PC-9 (cell line): ENCODE measurements at regions not wholly inside any gene's neighbourhood (a gene's known extent, or its start where the extent isn't known, plus 50 kb on each side); places are given as distances from the start of the nearest gene placed in this dataset.

Experiments used
- BruUV-seq: library from RNA; stranded (reverse); fragments of 400-500 nt; replicated peaks from 2 replicates; lab custom pipeline; 2021; lab: Mats Ljungman, UMichigan
- CTCF ChIA-PET: fragments of 300-600 bp; sonication (Branson Sonifier 250); formaldehyde crosslinking; loops from one replicate; lab custom pipeline; 2022; ENCODE audit warnings: antibody characterized with exemption; lab: Charles Lee
- POLR2A ChIA-PET: fragments of 300-600 bp; sonication (Branson Sonifier 250); formaldehyde crosslinking; loops from one replicate; lab custom pipeline; 2022; ENCODE audit warnings: antibody characterized with exemption; ENCODE audit not compliant: unreplicated experiment; lab: Charles Lee
- DNase-seq, 2 experiments: peaks; one replicate each; pipeline versions ENCODE4 v3.0.0 to v3.0.0-alpha.2; 2015 to 2022; ENCODE audit warnings: mixed read lengths in 1 of 2
- H2AFZ ChIP-seq: fragments of 200-600 bp; sonication (generic); 2 replicates; pipeline ENCODE4 v1.8.1; 2017; ENCODE audit warnings: antibody characterized with exemption
- H3F3A ChIP-seq: fragments of 200-600 bp; sonication (generic); 2 replicates; pipeline ENCODE4 v1.8.1; 2017; ENCODE audit warnings: antibody characterized with exemption, mild to moderate bottlenecking, low read depth; ENCODE audit not compliant: insufficient read depth
- H3K27ac ChIP-seq: fragments of 200-600 bp; sonication (generic); 2 replicates; pipeline ENCODE4 v1.6.1; 2016; ENCODE audit warnings: mixed run types
- H3K27me3 ChIP-seq: fragments of 200-600 bp; sonication (generic); 2 replicates; pipeline ENCODE4 v1.6.1; 2016; ENCODE audit warnings: low read depth, mixed run types; ENCODE audit not compliant: insufficient read depth
- H3K36me3 ChIP-seq: fragments of 200-600 bp; sonication (generic); 2 replicates; pipeline ENCODE4 v1.6.1; 2016; ENCODE audit warnings: low read depth, mixed run types
- H3K4me1 ChIP-seq: fragments of 200-600 bp; sonication (generic); replicated peaks from 2 replicates; pipeline ENCODE4 v1.6.1; 2016; ENCODE audit warnings: mixed run types; ENCODE audit not compliant: insufficient read depth
- H3K4me2 ChIP-seq: fragments of 200-600 bp; sonication (generic); 2 replicates; pipeline ENCODE4 v1.6.1; 2017; ENCODE audit warnings: mixed run types
- H3K4me3 ChIP-seq: fragments of 200-600 bp; sonication (generic); 2 replicates; pipeline ENCODE4 v1.6.1; 2016; ENCODE audit warnings: mixed run types
- H3K79me2 ChIP-seq: fragments of 200-600 bp; sonication (generic); 2 replicates; pipeline ENCODE4 v1.6.1; 2017; ENCODE audit warnings: low read depth, mixed run types
- H3K9me2 ChIP-seq: fragments of 200-600 bp; sonication (generic); 2 replicates; pipeline ENCODE4 v1.8.1; 2017; ENCODE audit warnings: mild to moderate bottlenecking; ENCODE audit not compliant: insufficient read depth
- H3K9me3 ChIP-seq: fragments of 200-600 bp; sonication (generic); 2 replicates; pipeline ENCODE4 v1.8.1; 2016; ENCODE audit warnings: low read depth; ENCODE audit not compliant: insufficient read depth
- H4K20me1 ChIP-seq: fragments of 200-600 bp; sonication (generic); 2 replicates; pipeline ENCODE4 v1.8.1; 2017; ENCODE audit not compliant: insufficient read depth
- CTCF ChIP-seq: fragments of 200-600 bp; sonication (generic); conservative IDR thresholded peaks from 2 replicates; pipeline ENCODE4 v1.6.1; 2017; ENCODE audit warnings: mixed run types, antibody characterized with exemption, mild to moderate bottlenecking, moderate library complexity
- EZH2 ChIP-seq: fragments of 200-600 bp; sonication (generic); IDR thresholded peaks from 2 replicates; pipeline ENCODE4 v1.8.0; 2017; ENCODE audit warnings: antibody characterized with exemption, low read depth
- intact Hi-C: fragments of 100-400 bp; cut with micrococcal nuclease; formaldehyde crosslinking; loops from one replicate; pipeline ENCODE4 v1.10.0; 2022; ENCODE audit not compliant: unreplicated experiment

- no peaks in the 10 kb centered on the region for H3K9me2 ChIP-seq
- ChIA-PET POLR2A (no interaction called here), CTCF (no interaction called here)
- H3F3A ChIP-seq = peaks cover 15% of the 10 kb centered on the region
- H3K4me3 ChIP-seq = peak overlapping the region; percentile 6; the same call in 1 of the 2 replicates
- intact Hi-C loops = loop anchor here (5.0 kb wide), 2 partner anchors 112 to 162 kb away; no protein-coding TSS in a partner anchor
- TF ChIP-seq EZH2 (no peak), CTCF (no peak)
- peak overlapping the region; percentile 62 for H2AFZ ChIP-seq
- H3K9me3 ChIP-seq = no peaks in the 10 kb centered on the region
- H4K20me1 ChIP-seq = no peaks in the 10 kb centered on the region
- BruUV-seq = no TSS peak
- H3K27ac ChIP-seq = peak overlapping the region; percentile 17
- H3K36me3 ChIP-seq = no peaks in the 10 kb centered on the region
- H3K4me1 ChIP-seq = peaks cover 31% of the 10 kb centered on the region
- no peaks in the 10 kb centered on the region for H3K79me2 ChIP-seq
- H3K4me2 ChIP-seq = peak overlapping the region; percentile 65
- H3K27me3 ChIP-seq = no peaks in the 10 kb centered on the region
- DNase-seq = peak in 1 of 2 experiments; percentile 53
These were observed 182.1 kb downstream of the EVX1 start for GRCh38 chr7:27424749-27425148.

DNA sequence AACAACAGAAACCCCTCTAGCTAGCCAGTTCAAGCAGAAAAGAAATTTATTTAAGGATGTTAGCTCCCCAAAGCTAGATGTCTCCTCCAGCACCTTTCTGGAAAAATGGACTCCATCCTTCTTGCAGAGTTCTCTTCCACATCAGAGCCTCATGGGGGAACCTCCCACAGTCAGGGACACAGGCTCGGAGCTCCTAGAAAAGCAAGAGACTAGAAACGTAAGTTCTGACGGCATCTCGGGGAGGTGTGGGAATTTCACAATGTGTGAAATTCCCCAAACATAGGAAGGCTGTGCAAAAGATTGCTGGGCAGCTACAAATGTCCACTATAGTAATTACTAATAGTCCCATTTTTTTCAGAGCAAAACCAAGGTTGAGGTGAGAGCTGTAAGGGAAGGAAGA is 184.8 kb downstream of the EVX1 start:
- Histone ChIP-seq H3K9me2 (no peaks in the 10 kb centered on the region), H3K4me3 (no peak overlapping the region), H3K9me3 (no peaks in the 10 kb centered on the region), H3K36me3 (no peaks in the 10 kb centered on the region), H3F3A (peaks cover 15% of the 10 kb centered on the region), H3K27me3 (no peaks in the 10 kb centered on the region), H3K4me1 (peaks cover 24% of the 10 kb centered on the region), H3K4me2 (no peak overlapping the region), H4K20me1 (no peaks in the 10 kb centered on the region), H3K79me2 (no peaks in the 10 kb centered on the region), H2AFZ (no peak overlapping the region), H3K27ac (no peak overlapping the region)
- ChIA-PET CTCF (interaction anchor here (0.5 kb wide), 1 partner anchor 995 kb away, joined by 3 read pairs; no protein-coding TSS in a partner anchor), POLR2A (no interaction called here)
- TF ChIP-seq CTCF (no peak), EZH2 (no peak)
- DNase-seq = no peak
- BruUV-seq = no TSS peak
- intact Hi-C loops = no loop called here

- CTCF ChIA-PET = no interaction called here
- Histone ChIP-seq H3K4me3 (no peak overlapping the region), H3F3A (peaks cover under 1% of the 10 kb centered on the region; the same call in 1 of the 2 replicates), H3K27me3 (no peaks in the 10 kb centered on the region), H3K4me2 (no peak overlapping the region), H3K79me2 (no peaks in the 10 kb centered on the region), H3K4me1 (peaks cover 3% of the 10 kb centered on the region), H3K9me2 (no peaks in the 10 kb centered on the region), H3K9me3 (no peaks in the 10 kb centered on the region), H3K27ac (no peak overlapping the region), H2AFZ (no peak overlapping the region), H3K36me3 (no peaks in the 10 kb centered on the region), H4K20me1 (no peaks in the 10 kb centered on the region)
- BruUV-seq = no TSS peak
- peak in 1 of 2 experiments; percentile 26 for DNase-seq
- intact Hi-C loops = no loop called here
- POLR2A ChIA-PET = no interaction called here
- TF ChIP-seq CTCF (no peak), EZH2 (no peak)
These were observed 187.5 kb downstream of the EVX1 start for GRCh38 chr7:27430105-27430504.
